Esophagus squamous epithelium (tissue), 4 donors: ENCODE measurements at regions not wholly inside any gene's neighbourhood (a gene's known extent, or its start where the extent isn't known, plus 50 kb on each side); places are given as distances from the start of the nearest gene placed in this dataset.

Experiments used
- POLR2A ChIP-seq, 4 donors: fragments of 450-650 bp; IDR thresholded peaks; one replicate each; pipeline ENCODE4 v1.6.1; 2017; ENCODE audit warnings: antibody characterized with exemption in 4 of 4, mild to moderate bottlenecking in 4 of 4, moderate library complexity in 3 of 4
- TF ChIP-seq, protein P1 (sequence below), 6 experiments: fragments of 450-650 bp in 4 of 6; fragments of 200-600 bp in 2 of 6; sonication (generic) in 2 of 6; IDR thresholded peaks; one replicate each; pipeline ENCODE4 v1.5.1; 2016 to 2019; ENCODE audit warnings: antibody characterized with exemption in 6 of 6, mild to moderate bottlenecking in 4 of 6, moderate library complexity in 4 of 6

DNA sequence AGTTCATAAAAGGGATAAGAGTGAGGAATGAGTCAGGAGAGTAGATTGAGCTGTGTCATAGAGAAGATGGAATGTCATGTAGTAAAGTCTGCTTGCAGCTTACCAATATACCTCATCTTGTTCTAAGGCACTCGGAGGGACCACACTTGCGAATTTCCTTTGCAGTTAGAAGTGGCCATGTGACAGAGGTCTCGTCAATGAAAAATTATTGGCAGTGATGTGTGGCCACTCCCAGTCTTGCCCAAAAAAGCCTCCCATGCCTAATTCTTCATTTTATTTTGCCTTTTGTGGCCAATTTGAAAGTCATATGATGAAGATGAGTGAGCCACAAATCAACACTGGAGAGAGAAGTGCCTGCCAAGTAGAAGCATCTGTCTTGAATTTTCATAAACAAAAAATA, 465.6 kb upstream of the ZNF385D start:
- TF ChIP-seq, protein P1, sequence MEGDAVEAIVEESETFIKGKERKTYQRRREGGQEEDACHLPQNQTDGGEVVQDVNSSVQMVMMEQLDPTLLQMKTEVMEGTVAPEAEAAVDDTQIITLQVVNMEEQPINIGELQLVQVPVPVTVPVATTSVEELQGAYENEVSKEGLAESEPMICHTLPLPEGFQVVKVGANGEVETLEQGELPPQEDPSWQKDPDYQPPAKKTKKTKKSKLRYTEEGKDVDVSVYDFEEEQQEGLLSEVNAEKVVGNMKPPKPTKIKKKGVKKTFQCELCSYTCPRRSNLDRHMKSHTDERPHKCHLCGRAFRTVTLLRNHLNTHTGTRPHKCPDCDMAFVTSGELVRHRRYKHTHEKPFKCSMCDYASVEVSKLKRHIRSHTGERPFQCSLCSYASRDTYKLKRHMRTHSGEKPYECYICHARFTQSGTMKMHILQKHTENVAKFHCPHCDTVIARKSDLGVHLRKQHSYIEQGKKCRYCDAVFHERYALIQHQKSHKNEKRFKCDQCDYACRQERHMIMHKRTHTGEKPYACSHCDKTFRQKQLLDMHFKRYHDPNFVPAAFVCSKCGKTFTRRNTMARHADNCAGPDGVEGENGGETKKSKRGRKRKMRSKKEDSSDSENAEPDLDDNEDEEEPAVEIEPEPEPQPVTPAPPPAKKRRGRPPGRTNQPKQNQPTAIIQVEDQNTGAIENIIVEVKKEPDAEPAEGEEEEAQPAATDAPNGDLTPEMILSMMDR (IDR thresholded peaks at IDR 0.05) = no peak
- TF ChIP-seq POLR2A (IDR thresholded peaks at IDR 0.05) = no peak
